ENCODE measurements at regions not wholly inside any gene's neighbourhood (a gene's known extent, or its start where the extent isn't known, plus 50 kb on each side); places are given as distances from the start of the nearest gene placed in this dataset.

DNA sequence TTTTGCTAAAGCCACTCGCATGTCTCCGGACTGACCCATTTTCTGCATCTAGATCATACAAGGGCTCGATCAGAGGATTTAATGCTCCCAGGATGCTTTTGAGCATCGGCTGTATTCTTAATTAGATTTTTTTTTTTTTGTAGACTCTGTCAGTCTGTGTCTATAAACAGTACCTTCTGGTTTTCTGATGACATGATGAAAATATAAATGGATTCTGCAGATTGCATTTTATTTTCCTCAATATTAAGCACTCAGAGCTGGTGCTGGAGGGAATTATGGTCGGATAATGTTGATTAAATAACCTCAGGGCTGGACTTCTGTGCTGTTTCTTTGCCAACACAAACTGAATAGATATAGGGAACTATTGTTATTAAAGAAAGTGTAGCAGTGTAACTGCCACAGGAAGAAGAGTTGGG, 57.1 kb upstream of the LIMCH1 start:
- H3K4me1 ChIP-seq (ENCODE audit: control insufficient read depth in 1 of 2, low read depth in 2 of 2) = peaks cover 0 to 28% of the 10 kb centered on the region in 2 donors
- no peak overlapping the region for H3K27ac ChIP-seq
- no peaks in the 10 kb centered on the region for H3K9me3 ChIP-seq
- H3K27me3 ChIP-seq (replicated peaks; ENCODE audit: insufficient read depth) = no peaks in the 10 kb centered on the region
- ATAC-seq (ENCODE audit: insufficient number of reproducible peaks, low FRiP score, low read depth) (no peak), DNase-seq (ENCODE audit: low spot score) (no peak)
- H3K4me3 ChIP-seq = no peak overlapping the region
- TF ChIP-seq, protein P1, sequence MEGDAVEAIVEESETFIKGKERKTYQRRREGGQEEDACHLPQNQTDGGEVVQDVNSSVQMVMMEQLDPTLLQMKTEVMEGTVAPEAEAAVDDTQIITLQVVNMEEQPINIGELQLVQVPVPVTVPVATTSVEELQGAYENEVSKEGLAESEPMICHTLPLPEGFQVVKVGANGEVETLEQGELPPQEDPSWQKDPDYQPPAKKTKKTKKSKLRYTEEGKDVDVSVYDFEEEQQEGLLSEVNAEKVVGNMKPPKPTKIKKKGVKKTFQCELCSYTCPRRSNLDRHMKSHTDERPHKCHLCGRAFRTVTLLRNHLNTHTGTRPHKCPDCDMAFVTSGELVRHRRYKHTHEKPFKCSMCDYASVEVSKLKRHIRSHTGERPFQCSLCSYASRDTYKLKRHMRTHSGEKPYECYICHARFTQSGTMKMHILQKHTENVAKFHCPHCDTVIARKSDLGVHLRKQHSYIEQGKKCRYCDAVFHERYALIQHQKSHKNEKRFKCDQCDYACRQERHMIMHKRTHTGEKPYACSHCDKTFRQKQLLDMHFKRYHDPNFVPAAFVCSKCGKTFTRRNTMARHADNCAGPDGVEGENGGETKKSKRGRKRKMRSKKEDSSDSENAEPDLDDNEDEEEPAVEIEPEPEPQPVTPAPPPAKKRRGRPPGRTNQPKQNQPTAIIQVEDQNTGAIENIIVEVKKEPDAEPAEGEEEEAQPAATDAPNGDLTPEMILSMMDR (IDR thresholded peaks at IDR 0.05) = no peak
- H3K36me3 ChIP-seq = no peaks in the 10 kb centered on the region

DNA sequence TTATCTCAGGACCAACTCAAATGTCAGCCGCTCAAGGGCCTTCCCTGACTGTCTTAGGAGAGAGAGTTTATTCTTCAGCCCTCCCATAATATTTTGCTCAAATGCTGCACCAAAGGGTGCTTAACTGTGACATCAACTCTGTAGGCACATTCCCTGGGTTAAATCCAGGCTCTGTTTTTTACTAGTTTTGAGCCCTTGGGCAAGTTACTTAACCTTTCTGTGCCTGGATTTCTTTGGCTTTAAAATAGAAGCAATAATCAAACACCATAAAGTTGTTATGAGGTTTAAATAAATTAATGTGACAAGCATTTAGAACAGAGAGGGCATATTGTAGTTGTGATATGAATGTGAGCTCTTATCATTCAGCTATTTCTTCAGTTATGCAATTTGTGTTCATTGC, 54.2 kb upstream of the LIMCH1 start:
- Histone ChIP-seq H3K4me1 (ENCODE audit: control insufficient read depth in 1 of 2, low read depth in 2 of 2) (peaks cover 0 to 27% of the 10 kb centered on the region in 2 donors), H3K27me3 (replicated peaks; ENCODE audit: insufficient read depth) (no peaks in the 10 kb centered on the region), H3K36me3 (no peaks in the 10 kb centered on the region), H3K4me3 (no peak overlapping the region), H3K9me3 (no peaks in the 10 kb centered on the region), H3K27ac (no peak overlapping the region)
- TF ChIP-seq, protein P1 (IDR thresholded peaks at IDR 0.05) = no peak
- no peak for ATAC-seq (ENCODE audit: insufficient number of reproducible peaks, low FRiP score, low read depth)
- DNase-seq (ENCODE audit: low spot score) = no peak

DNA sequence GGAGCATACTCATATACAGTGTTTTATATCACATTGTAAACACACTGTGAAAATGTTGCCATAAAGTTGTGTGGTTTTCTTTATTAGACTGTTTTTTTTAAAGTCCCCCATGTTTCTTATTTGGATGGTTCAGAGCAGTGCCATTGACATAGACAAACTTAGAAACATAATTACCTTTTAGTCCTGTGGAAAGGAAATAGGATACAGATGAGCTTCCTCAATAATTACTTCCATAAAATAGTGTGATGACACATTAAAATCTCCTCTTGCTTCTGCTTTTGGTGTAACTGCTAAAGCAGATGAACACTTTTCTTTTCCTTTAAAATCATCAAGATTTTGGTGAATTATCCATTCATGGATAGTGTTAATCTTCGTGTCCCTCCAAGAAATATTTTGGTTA, 52.9 kb upstream of the LIMCH1 start:
- H3K27me3 ChIP-seq (replicated peaks; ENCODE audit: insufficient read depth) = no peaks in the 10 kb centered on the region
- ATAC-seq (ENCODE audit: insufficient number of reproducible peaks, low FRiP score, low read depth) = no peak
- peaks cover 0 to 27% of the 10 kb centered on the region in 2 donors for H3K4me1 ChIP-seq (ENCODE audit: control insufficient read depth in 1 of 2, low read depth in 2 of 2)
- no peak overlapping the region for H3K27ac ChIP-seq
- H3K36me3 ChIP-seq = no peaks in the 10 kb centered on the region
- DNase-seq (ENCODE audit: low spot score) = no peak
- H3K9me3 ChIP-seq = no peaks in the 10 kb centered on the region
- TF ChIP-seq, protein P1 (IDR thresholded peaks at IDR 0.05) = no peak
- H3K4me3 ChIP-seq = no peak overlapping the region

DNA sequence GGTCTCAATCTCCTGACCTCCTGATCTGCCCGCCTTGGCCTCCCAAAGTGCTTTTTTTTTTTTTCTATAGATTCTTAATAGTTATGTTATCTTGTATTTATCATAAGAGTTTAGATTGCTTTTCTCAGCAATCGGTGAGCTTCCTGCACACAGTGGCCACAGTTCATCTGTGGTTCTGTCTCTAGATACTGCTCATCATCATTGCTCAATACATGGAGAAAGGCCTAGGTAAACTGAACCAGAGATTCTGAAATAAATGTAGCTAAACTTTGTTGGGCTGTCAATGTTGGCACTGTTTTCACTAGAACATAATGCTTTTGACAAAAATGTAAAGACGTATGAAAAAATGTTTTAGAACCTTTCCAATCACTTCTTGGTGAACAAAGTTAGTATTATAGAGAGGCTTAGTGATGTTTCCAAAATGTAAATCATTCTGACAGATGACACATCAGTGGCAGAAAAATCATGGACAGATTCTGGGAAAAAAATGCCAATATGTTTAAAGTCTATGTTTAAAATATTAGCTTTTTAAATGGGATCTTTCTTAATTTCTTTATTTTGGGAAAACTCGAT, 50.0 kb upstream of the LIMCH1 start:
- Histone ChIP-seq H3K36me3 (no peaks in the 10 kb centered on the region), H3K4me1 (ENCODE audit: control insufficient read depth in 1 of 2, low read depth in 2 of 2) (peaks cover 0 to 27% of the 10 kb centered on the region in 2 donors), H3K9me3 (no peaks in the 10 kb centered on the region), H3K27ac (no peak overlapping the region), H3K4me3 (no peak overlapping the region), H3K27me3 (replicated peaks; ENCODE audit: insufficient read depth) (no peaks in the 10 kb centered on the region)
- DNase-seq (ENCODE audit: low spot score) = no peak
- no peak for ATAC-seq (ENCODE audit: insufficient number of reproducible peaks, low FRiP score, low read depth)
- TF ChIP-seq, protein P1 (IDR thresholded peaks at IDR 0.05) = no peak
